T-helper 1 cell treated with Interleukin-12 subunit alpha and Interleukin-12 subunit beta and Interleukin-4 antibody, amounts not matched to agents 30 μg/mL and 1 μg/mL, for 36 hours (primary cell): ENCODE measurements at regions not wholly inside any gene's neighbourhood (a gene's known extent, or its start where the extent isn't known, plus 50 kb on each side); places are given as distances from the start of the nearest gene placed in this dataset.

ENCODE experiments used
- H3K27ac Mint-ChIP-seq: one replicate; pipeline ENCODE4 v1.8.0; 2021; ENCODE audit warnings: mild to moderate bottlenecking, mixed read lengths
- H3K27me3 Mint-ChIP-seq: one replicate; pipeline ENCODE4 v1.8.0; 2021; ENCODE audit warnings: low read depth, mixed read lengths
- H3K36me3 Mint-ChIP-seq: one replicate; pipeline ENCODE4 v1.8.0; 2021; ENCODE audit warnings: low read depth, mixed read lengths
- H3K4me1 Mint-ChIP-seq: one replicate; pipeline ENCODE4 v1.8.0; 2021; ENCODE audit warnings: low read depth, mixed read lengths
- H3K4me3 Mint-ChIP-seq: one replicate; pipeline ENCODE4 v1.8.0; 2021; ENCODE audit warnings: mild to moderate bottlenecking, moderate library complexity, mixed read lengths
- H3K9me3 Mint-ChIP-seq: one replicate; pipeline ENCODE4 v1.8.0; 2021; ENCODE audit warnings: mixed read lengths

- H3K36me3 Mint-ChIP-seq = no peaks in the 10 kb centered on the region
- peaks cover under 1% of the 10 kb centered on the region for H3K9me3 Mint-ChIP-seq
- no peaks in the 10 kb centered on the region for H3K4me1 Mint-ChIP-seq
- no peaks in the 10 kb centered on the region for H3K27me3 Mint-ChIP-seq
- no peak overlapping the region for H3K4me3 Mint-ChIP-seq
- no peak overlapping the region for H3K27ac Mint-ChIP-seq
Observed at GRCh38 chr13:85261757-85262346, 537.4 kb downstream of the SLITRK6 start.

DNA sequence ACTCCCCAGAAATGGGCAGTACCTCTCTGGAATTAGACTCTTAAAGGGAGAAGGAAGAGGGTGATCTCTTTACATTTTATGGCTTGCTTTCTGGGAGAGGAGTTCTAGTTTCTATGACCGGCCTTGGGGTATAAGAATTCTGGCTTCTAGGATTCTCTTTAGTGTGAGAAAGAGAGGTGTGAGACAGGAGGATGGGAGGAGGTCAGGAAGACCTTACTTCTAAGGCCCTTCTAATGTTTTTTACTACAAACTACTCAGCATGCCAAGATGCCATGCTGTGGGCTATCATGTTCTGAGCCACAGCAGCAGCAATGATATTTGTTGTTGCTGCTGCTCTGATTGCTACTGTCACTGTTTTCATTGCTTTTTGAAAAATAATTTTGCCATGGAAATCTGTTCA is 538.3 kb downstream of the SLITRK6 start:
- H3K4me3 Mint-ChIP-seq = no peak overlapping the region
- H3K27ac Mint-ChIP-seq = no peak overlapping the region
- no peaks in the 10 kb centered on the region for H3K36me3 Mint-ChIP-seq
- no peaks in the 10 kb centered on the region for H3K4me1 Mint-ChIP-seq
- no peaks in the 10 kb centered on the region for H3K9me3 Mint-ChIP-seq
- no peaks in the 10 kb centered on the region for H3K27me3 Mint-ChIP-seq

DNA sequence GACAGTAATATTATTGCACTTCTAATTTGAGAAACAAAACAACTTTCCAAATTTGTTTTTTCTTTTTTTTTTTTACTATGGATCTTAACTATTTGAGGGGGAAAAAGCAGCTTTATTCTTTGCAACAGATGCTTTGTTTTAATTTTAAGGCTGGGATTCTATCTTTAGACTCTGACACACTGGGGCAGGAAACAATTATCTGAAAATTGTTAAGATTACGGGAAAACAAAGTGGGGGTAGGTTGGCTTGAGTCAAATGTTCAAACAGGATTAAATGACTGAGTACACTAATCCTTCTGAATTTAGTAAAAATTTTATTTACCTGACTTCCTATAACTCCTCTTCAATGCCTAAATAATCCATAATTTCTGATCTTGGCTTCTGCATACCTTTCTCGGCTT is 543.2 kb downstream of the SLITRK6 start:
- H3K27me3 Mint-ChIP-seq = no peaks in the 10 kb centered on the region
- H3K9me3 Mint-ChIP-seq = peaks cover 10% of the 10 kb centered on the region
- H3K36me3 Mint-ChIP-seq = no peaks in the 10 kb centered on the region
- H3K27ac Mint-ChIP-seq = no peak overlapping the region
- H3K4me1 Mint-ChIP-seq = no peaks in the 10 kb centered on the region
- no peak overlapping the region for H3K4me3 Mint-ChIP-seq

- Mint-ChIP-seq H3K4me1 (no peaks in the 10 kb centered on the region), H3K9me3 (peaks cover 10% of the 10 kb centered on the region), H3K4me3 (no peak overlapping the region), H3K36me3 (no peaks in the 10 kb centered on the region), H3K27ac (no peak overlapping the region), H3K27me3 (no peaks in the 10 kb centered on the region)
Observed at GRCh38 chr13:85254641-85255040, 544.6 kb downstream of the SLITRK6 start.

DNA sequence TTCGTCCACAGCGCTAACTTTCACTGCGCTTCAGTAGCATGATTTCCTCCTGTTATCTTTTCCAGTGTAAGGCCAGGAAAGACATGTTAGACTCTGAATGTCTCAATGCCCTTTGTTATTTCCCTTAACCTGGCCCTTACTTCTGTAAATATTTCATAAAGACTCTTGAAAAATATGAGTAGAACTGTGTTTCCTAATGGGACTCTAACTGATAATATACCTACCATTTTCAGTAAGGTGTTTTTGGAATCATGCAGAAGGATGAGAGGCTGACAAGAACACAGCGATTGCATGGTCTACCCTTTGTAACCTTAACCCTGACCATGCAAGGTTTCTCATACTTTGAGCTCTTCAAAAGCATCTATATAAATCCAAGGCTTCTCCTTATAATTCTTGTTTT is 550.1 kb downstream of the SLITRK6 start:
- Mint-ChIP-seq H3K4me3 (no peak overlapping the region), H3K27ac (no peak overlapping the region), H3K27me3 (no peaks in the 10 kb centered on the region), H3K36me3 (no peaks in the 10 kb centered on the region), H3K9me3 (peaks cover 12% of the 10 kb centered on the region), H3K4me1 (no peaks in the 10 kb centered on the region)

DNA sequence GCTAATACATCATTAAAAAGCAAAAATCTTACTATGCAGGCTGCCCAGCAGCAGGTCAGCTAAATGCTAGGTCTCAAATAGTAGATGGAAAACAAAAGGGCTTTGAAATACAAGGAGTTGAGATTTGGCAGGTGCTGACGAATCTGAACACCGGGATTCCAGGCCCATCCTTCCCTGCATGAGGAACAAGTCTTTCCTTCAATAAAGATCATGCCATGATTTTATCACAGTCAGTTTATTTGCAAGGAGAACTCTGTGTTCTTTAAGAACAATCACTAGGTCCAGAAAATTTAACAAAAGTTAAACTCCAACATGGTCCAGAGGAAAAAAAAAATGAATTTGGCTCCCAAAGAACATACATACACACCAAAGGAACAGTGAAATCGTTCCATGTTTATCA is 551.4 kb downstream of the SLITRK6 start:
- Mint-ChIP-seq H3K4me1 (no peaks in the 10 kb centered on the region), H3K4me3 (no peak overlapping the region), H3K27ac (no peak overlapping the region), H3K27me3 (no peaks in the 10 kb centered on the region), H3K36me3 (no peaks in the 10 kb centered on the region), H3K9me3 (peaks cover 10% of the 10 kb centered on the region)

GRCh38 chr13:85243831-85244230 is 555.4 kb downstream of the SLITRK6 start:
- H3K4me3 Mint-ChIP-seq = no peak overlapping the region
- no peaks in the 10 kb centered on the region for H3K27me3 Mint-ChIP-seq
- no peaks in the 10 kb centered on the region for H3K36me3 Mint-ChIP-seq
- no peak overlapping the region for H3K27ac Mint-ChIP-seq
- H3K4me1 Mint-ChIP-seq = no peaks in the 10 kb centered on the region
- H3K9me3 Mint-ChIP-seq = peaks cover 10% of the 10 kb centered on the region

- H3K27ac Mint-ChIP-seq = no peak overlapping the region
- no peaks in the 10 kb centered on the region for H3K36me3 Mint-ChIP-seq
- H3K27me3 Mint-ChIP-seq = no peaks in the 10 kb centered on the region
- no peaks in the 10 kb centered on the region for H3K4me1 Mint-ChIP-seq
- peaks cover 10% of the 10 kb centered on the region for H3K9me3 Mint-ChIP-seq
- H3K4me3 Mint-ChIP-seq = no peak overlapping the region
Observed at GRCh38 chr13:85241060-85241459, 558.2 kb downstream of the SLITRK6 start.

GRCh38 chr13:85236413-85236812 is 562.8 kb downstream of the SLITRK6 start:
- Mint-ChIP-seq H3K36me3 (no peaks in the 10 kb centered on the region), H3K4me3 (no peak overlapping the region), H3K4me1 (no peaks in the 10 kb centered on the region), H3K27ac (no peak overlapping the region), H3K9me3 (no peaks in the 10 kb centered on the region), H3K27me3 (no peaks in the 10 kb centered on the region)

DNA sequence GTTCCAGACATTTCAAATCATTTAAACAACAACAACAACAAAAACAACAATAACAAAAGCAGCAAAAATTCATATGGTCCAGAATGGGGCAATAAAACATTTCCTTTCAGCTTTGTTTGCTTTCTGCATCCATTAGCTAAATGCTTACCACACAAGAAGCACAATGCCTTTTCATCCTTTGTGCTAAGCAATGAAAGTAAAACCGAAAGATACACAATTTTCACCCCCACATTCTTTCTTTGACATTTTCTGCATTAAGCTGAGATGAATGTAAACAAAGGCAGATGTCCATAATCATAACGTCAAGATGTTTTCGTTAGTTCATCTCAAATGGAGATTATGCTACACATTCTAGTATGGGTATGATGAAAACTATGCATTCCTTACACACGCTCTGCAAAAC is 568.5 kb downstream of the SLITRK6 start:
- peaks cover 2% of the 10 kb centered on the region for H3K9me3 Mint-ChIP-seq
- H3K27me3 Mint-ChIP-seq = no peaks in the 10 kb centered on the region
- no peak overlapping the region for H3K27ac Mint-ChIP-seq
- H3K4me1 Mint-ChIP-seq = no peaks in the 10 kb centered on the region
- no peak overlapping the region for H3K4me3 Mint-ChIP-seq
- H3K36me3 Mint-ChIP-seq = no peaks in the 10 kb centered on the region

- Mint-ChIP-seq H3K27ac (no peak overlapping the region), H3K4me3 (no peak overlapping the region), H3K4me1 (no peaks in the 10 kb centered on the region), H3K36me3 (no peaks in the 10 kb centered on the region), H3K9me3 (peaks cover 2% of the 10 kb centered on the region), H3K27me3 (no peaks in the 10 kb centered on the region)
Observed at GRCh38 chr13:85228692-85229091, 570.5 kb downstream of the SLITRK6 start.

GRCh38 chr13:85223883-85224656 is 575.1 kb downstream of the SLITRK6 start:
- Mint-ChIP-seq H3K27me3 (no peaks in the 10 kb centered on the region), H3K4me3 (no peak overlapping the region), H3K36me3 (no peaks in the 10 kb centered on the region), H3K4me1 (no peaks in the 10 kb centered on the region), H3K27ac (no peak overlapping the region), H3K9me3 (peaks cover 7% of the 10 kb centered on the region)

- no peak overlapping the region for H3K27ac Mint-ChIP-seq
- H3K27me3 Mint-ChIP-seq = no peaks in the 10 kb centered on the region
- H3K4me3 Mint-ChIP-seq = no peak overlapping the region
- H3K9me3 Mint-ChIP-seq = peaks cover 4% of the 10 kb centered on the region
- no peaks in the 10 kb centered on the region for H3K36me3 Mint-ChIP-seq
- H3K4me1 Mint-ChIP-seq = no peaks in the 10 kb centered on the region
Observed at GRCh38 chr13:85216576-85216975, 582.6 kb downstream of the SLITRK6 start.

DNA sequence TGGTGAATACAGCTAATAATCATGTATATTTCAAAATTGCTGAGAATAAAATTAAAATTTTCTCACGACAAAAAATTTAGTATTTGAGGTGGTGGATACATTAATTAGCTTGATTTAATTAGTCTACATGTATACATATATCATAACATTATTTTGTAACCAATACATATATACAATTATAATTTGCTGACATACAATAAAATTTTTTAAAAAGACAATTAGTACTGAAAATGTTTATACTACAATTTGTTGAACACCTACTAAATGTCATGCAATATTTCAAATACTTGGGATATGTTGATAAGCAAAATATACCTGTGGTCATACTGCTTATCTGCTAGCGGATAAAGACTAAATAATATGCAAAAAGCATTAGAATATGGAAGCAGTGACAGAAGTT is 586.5 kb downstream of the SLITRK6 start:
- no peaks in the 10 kb centered on the region for H3K4me1 Mint-ChIP-seq
- H3K9me3 Mint-ChIP-seq = peaks cover 3% of the 10 kb centered on the region
- H3K36me3 Mint-ChIP-seq = no peaks in the 10 kb centered on the region
- no peak overlapping the region for H3K4me3 Mint-ChIP-seq
- H3K27ac Mint-ChIP-seq = no peak overlapping the region
- H3K27me3 Mint-ChIP-seq = no peaks in the 10 kb centered on the region

DNA sequence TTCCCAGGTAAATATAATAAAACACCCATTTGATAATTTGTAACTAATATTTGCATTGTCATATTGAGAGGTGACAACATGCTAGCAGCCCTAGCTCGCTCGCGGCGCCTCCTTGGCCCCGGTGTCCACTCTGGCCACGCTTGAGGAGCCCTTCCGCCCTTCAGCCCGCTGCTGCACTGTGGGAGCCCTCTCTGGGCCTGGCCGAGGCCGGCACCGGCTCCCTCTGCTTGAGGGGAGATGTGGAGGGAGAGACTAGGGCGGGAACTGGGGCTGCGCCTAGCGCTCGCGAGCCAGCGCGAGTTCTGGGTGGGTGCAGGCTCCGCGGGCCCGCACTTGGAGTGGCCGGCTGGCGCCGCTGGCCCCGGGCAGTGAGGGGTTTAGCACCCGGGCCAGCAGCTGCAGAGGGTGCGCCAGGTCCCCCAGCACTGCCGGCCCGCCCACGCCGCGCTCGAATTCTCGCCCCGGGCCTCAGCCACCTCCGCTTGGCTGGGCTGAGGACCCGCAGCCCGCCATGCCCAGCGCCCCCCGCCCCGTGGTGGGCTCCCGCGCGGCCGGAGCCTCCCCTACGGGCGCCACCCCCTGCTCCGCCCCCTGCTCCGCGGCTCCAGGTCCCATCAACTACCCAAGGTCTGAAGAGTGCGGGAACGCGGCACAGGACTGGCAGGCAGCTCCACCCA is 594.4 kb downstream of the SLITRK6 start:
- Mint-ChIP-seq H3K27ac (no peak overlapping the region), H3K4me1 (no peaks in the 10 kb centered on the region), H3K27me3 (no peaks in the 10 kb centered on the region), H3K36me3 (no peaks in the 10 kb centered on the region), H3K4me3 (no peak overlapping the region), H3K9me3 (peaks cover 7% of the 10 kb centered on the region)
